ENCODE measurements at regions not wholly inside any gene's neighbourhood (a gene's known extent, or its start where the extent isn't known, plus 50 kb on each side); places are given as distances from the start of the nearest gene placed in this dataset.

DNA sequence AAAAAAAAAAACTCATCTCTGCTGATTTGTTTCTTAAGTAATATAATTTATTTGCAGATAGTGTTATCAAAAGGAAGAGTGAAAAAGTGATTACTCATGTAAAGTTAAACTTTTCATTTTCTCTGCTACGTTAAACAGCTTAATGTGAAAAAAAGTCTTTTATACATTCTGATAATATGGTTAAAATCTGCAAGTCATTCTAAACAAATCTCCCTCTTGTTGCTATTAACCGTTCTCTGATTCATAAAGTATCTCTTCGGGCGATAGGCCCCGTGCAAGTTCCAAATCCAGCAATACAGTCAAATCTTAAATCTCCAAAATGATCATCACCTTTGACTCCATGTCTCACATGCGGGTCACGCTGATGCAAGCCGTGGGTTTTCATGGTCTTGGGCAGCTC lies 732.0 kb downstream of the TAF11L14 start:
- no peak for TF ChIP-seq CTCF (IDR thresholded peaks at IDR 0.05; ENCODE audit: low read depth, low read length, poor library complexity, severe bottlenecking)
- TF ChIP-seq EZH2phosphoT487 (IDR thresholded peaks at IDR 0.05; ENCODE audit: borderline replicate concordance, low read length): no peak
